Mesodermal cell (in vitro differentiated cells): ENCODE measurements at regions not wholly inside any gene's neighbourhood (a gene's known extent, or its start where the extent isn't known, plus 50 kb on each side); places are given as distances from the start of the nearest gene placed in this dataset.

Experiments
- H3K27ac ChIP-seq: 2 replicates; pipeline ENCODE4 v1.7.0; 2013; ENCODE audit warnings: mild to moderate bottlenecking, low read depth, low read length, moderate library complexity; ENCODE audit not compliant: severe bottlenecking
- H3K36me3 ChIP-seq: 2 replicates; pipeline ENCODE4 v1.7.1; 2013; ENCODE audit warnings: mild to moderate bottlenecking, low read length, moderate library complexity; ENCODE audit not compliant: control insufficient read depth, insufficient read depth
- H3K4me1 ChIP-seq: one replicate; pipeline ENCODE4 v1.7.1; 2013; ENCODE audit warnings: mild to moderate bottlenecking, low read length; ENCODE audit not compliant: insufficient read depth, control insufficient read depth, poor library complexity, severe bottlenecking
- H3K4me3 ChIP-seq: 2 replicates; pipeline ENCODE4 v1.7.0; 2013; ENCODE audit warnings: low read length, control low read depth, mild to moderate bottlenecking; ENCODE audit not compliant: insufficient read depth, poor library complexity, severe bottlenecking; ENCODE audit errors: extremely low read depth
- H3K9me3 ChIP-seq: 2 replicates; pipeline ENCODE4 v1.7.1; 2013; ENCODE audit warnings: mild to moderate bottlenecking, low read length, moderate library complexity; ENCODE audit not compliant: control insufficient read depth
- WGBS, 2 experiments: methylation state at CpG; one replicate each; pipeline ENCODE4 v1.1.5; 2013; ENCODE audit warnings: missing lambda C conversion rate in 2 of 2; ENCODE audit not compliant: insufficient coverage in 2 of 2; 5-methylcytosine and 5-hydroxymethylcytosine counted together

DNA sequence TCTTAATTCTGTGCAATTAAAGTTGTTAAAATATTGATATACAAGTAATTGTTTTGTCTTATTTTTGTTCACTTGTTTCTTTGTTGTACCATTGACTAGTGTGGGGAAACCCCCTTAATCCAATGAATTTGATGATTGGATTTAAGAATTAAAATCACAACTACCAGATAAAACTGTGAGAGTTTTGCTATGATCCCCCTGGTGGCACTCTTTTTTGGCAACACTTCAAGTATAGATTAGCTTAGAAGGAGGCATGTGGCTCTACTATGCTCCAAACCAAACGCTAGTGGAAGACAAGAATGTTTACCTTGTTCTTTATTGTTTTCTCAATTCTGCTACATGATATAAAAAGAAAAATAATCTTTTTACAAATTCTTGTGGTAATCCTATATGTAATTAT lies 477.8 kb upstream of the ETAA1 start:
- no peak overlapping the region for H3K4me3 ChIP-seq
- H3K36me3 ChIP-seq = no peaks in the 10 kb centered on the region
- H3K4me1 ChIP-seq = no peaks in the 10 kb centered on the region
- H3K27ac ChIP-seq = no peak overlapping the region
- H3K9me3 ChIP-seq = no peaks in the 10 kb centered on the region
- WGBS, 2 experiments = no CpG with 5 or more reads among the region's 1 CpG

DNA sequence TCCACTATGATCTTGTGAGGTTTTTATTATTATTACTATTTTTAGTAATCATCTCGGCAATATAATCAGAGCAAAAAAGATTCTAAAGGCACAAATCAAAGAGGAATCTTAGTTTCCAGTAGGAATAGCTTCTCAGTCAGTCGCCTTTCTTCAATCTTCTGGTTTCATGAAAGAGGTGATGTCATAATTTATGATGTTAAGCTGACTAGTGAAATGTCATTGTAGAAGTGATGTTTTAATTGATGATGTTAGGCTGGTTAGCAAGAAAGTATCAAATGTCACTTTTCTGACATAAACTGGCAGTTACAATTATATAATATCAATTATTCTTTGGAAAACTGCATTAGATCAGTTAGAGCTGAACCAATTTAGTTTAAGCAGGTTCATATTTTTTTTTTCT lies 476.7 kb upstream of the ETAA1 start:
- Histone ChIP-seq H3K4me1 (no peaks in the 10 kb centered on the region), H3K27ac (no peak overlapping the region), H3K9me3 (no peaks in the 10 kb centered on the region), H3K36me3 (no peaks in the 10 kb centered on the region), H3K4me3 (no peak overlapping the region)
- WGBS, 2 experiments = 100% methylated on average over 1 of the region's 2 CpGs

DNA sequence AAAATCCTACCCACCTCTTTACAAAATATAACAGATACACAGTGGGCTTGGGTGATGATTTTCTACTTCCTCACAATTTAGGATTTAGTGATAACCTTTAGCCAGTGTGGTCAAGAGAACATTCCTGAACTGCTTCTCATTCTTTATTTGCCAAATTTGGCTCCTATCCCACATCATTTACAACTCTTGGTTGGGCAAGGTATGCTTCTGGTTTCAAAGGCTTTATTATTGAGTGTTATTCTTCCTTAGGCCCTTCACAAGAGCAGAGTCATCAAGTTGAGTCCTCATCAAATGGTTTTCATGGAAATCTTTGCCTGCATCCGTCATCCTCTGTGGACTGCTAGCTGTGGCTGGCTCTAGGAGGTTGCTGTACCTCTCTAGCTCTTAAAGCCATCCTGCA lies 472.0 kb upstream of the ETAA1 start:
- WGBS, 2 experiments = 100% methylated on average over 1 of the region's 1 CpG; no CpG with 5 or more reads in 1 of the 2 experiments
- H3K36me3 ChIP-seq = no peaks in the 10 kb centered on the region
- H3K27ac ChIP-seq = no peak overlapping the region
- H3K9me3 ChIP-seq = no peaks in the 10 kb centered on the region
- no peak overlapping the region for H3K4me3 ChIP-seq
- no peaks in the 10 kb centered on the region for H3K4me1 ChIP-seq

DNA sequence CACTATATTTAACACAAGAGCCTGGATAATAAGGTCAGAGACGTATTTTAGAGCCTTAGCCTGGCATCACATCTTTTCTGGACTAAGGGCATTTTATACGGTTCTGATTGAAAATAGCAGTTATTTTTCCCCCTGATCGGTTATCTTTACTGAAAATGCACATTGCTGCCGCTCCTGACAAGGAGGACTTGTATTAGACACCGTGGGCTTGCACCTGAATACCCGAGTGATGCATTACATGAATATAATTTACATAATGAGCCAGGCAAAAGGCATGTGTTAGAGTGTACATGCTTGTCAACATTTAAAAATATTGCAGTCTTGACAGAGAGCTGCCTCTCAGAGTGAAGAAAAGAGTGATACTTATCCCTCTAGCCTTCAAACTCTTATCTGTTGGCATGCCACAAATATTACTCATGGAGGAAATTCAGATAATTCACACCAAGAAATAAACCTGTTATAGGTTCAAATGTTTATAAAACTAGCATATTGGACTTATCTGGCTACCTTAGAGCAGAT lies 470.5 kb upstream of the ETAA1 start:
- WGBS, 2 experiments = 84 to 98% methylated on average over 2 to 4 of the region's 6 CpGs
- no peak overlapping the region for H3K27ac ChIP-seq
- no peaks in the 10 kb centered on the region for H3K9me3 ChIP-seq
- no peaks in the 10 kb centered on the region for H3K4me1 ChIP-seq
- H3K4me3 ChIP-seq = no peak overlapping the region
- H3K36me3 ChIP-seq = no peaks in the 10 kb centered on the region

DNA sequence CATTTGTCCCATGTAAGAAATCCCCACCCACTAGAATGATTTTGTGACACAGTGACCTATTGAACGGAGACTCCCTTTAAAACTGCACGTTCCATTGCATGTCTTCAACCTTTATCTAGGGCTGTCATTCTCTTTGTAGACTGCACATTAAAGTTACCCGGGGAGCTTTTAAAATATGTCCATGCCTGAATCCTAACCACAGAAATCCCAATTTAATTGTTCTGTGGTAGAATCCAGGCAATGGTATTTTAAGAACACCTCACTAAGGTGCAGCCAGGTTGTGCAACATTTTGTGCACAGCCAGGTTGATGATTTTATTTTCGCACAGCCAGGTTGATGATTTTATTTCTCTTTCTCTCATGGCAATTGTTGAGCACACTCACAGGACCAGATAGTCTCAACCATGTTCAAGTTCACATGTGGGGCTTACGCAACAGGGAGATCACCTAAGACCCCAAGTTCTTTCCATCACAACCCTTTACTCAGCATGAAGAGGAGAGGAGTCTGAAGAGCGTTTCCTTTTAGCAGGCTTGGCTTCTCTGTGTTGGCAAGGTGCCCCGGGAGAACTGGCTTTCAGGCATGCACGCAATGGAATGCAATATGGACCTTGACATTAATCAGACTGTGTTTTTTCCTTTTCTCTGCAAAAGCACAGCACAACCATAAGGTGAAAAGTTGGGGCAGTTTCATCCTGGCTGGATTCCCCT lies 467.3 kb upstream of the ETAA1 start:
- WGBS, 2 experiments = 93 to 96% methylated on average over 3 of the region's 8 CpGs
- no peaks in the 10 kb centered on the region for H3K4me1 ChIP-seq
- H3K4me3 ChIP-seq = no peak overlapping the region
- no peaks in the 10 kb centered on the region for H3K36me3 ChIP-seq
- H3K9me3 ChIP-seq = no peaks in the 10 kb centered on the region
- no peak overlapping the region for H3K27ac ChIP-seq

DNA sequence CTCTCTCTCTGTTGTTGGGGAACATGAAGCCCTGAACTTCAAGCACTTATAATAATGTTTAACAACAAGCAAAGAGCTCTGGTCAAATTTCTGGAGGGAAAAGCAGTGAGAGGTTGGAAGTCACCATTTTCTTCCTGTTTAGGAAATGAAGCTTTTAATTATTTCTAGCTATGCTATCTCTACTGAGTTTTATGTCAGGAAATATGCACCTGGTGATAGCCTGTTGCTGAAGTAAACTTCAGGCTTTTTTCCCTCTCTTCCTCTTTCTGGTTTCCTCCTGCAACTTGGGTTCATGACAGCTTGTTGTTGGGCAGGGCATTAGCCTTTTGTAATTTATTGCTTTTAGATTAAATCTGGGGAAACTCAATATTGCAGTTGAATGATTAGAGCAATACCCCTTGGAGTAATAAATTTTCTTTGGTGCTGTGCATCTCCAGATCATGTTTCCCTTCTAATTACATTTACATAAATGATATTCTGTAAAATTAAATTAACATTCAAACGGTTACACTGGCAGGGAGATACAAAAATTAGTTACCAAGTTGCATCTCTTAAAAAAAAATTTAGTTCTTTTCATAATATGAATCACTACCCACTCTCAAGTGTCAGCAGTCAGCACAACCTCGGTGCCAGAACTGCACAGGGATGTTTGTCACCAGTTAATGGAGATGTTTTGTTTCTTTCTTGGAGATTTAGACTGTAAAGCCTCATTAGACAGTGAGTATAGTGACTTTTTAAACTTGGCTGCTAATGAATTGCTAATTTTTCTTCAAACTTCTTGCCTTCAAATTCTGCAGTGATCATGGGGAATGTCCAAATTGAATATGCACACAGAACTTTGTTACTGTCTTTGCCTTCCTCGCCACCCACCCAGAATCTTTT lies 466.6 kb upstream of the ETAA1 start:
- Histone ChIP-seq H3K4me3 (no peak overlapping the region), H3K27ac (no peak overlapping the region), H3K4me1 (no peaks in the 10 kb centered on the region), H3K9me3 (no peaks in the 10 kb centered on the region), H3K36me3 (no peaks in the 10 kb centered on the region)
- 89% methylated on average over 1 of the region's 3 CpGs; no CpG with 5 or more reads in 1 of the 2 experiments for WGBS, 2 experiments

DNA sequence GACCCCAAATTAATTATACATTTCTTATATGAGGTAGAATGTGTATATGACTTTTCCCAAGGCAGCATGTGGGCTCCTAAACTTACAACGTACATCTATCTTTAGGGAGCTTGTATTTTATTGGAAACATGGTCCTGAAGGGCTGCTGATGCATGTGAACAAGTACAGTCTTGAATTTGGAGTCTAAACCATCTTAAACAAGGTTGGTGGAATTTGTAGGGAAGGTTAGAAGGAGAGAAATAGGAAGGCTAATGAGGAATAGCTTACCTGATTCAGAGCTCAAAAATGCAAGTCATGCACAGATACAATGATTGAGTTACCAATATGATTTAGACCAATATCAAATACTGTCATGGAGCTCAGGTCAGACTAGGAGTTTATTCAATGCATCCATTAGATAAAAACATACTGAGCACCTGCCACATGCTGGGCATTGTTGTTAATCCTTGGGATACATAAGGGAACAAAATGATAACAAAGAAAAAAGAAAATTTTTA lies 458.6 kb upstream of the ETAA1 start:
- H3K9me3 ChIP-seq = no peaks in the 10 kb centered on the region
- 100% methylated on average over 1 of the region's 1 CpG; no CpG with 5 or more reads in 1 of the 2 experiments for WGBS, 2 experiments

DNA sequence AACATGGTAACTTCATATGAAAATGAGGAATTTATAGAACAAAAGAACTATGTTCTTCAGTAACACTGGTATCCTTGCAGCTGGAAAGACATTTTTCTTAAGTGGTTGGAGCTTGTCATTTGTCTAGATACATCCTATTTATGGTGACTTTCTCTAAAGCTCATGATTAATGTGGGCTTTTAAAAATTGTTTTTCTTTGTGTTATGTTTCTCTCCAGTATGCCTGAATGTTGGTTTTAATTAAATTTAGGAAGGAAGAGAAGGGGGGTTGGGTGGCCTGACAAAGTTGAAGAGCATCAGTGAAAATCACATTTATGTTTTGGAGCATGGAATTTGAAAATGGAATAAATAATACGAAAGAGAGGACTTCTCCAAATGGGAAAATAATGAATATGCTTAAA lies 457.1 kb upstream of the ETAA1 start:
- no peak overlapping the region for H3K4me3 ChIP-seq
- no peak overlapping the region for H3K27ac ChIP-seq
- H3K4me1 ChIP-seq = no peaks in the 10 kb centered on the region
- no peaks in the 10 kb centered on the region for H3K36me3 ChIP-seq
- WGBS, 2 experiments = 100% methylated on average over 1 of the region's 1 CpG; no CpG with 5 or more reads in 1 of the 2 experiments
- no peaks in the 10 kb centered on the region for H3K9me3 ChIP-seq

More for the DNA sequence above, 458.6 kb upstream of the ETAA1 start:
- Histone ChIP-seq H3K27ac (no peak overlapping the region), H3K4me1 (no peaks in the 10 kb centered on the region), H3K4me3 (no peak overlapping the region), H3K36me3 (no peaks in the 10 kb centered on the region)

DNA sequence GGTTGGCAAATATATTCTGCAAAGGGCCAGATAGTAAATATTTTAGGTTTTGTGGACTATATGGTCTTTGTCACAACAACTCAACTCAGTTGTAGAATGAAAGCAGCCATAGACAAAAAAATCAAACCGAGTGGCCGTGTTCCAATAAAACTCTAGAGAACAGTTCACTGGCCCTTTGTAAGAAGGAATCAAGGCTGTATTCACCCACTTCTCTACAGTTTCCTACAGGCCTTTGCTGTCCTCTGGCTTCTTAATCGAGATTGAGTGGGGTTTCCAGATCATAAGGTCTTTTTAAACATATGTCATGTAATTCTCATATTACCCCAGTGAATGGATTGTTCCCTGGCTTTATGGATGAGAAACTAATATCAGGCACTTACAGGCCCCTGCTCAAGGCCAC lies 448.9 kb upstream of the ETAA1 start:
- Histone ChIP-seq H3K36me3 (no peaks in the 10 kb centered on the region), H3K4me3 (no peak overlapping the region), H3K27ac (no peak overlapping the region), H3K9me3 (no peaks in the 10 kb centered on the region), H3K4me1 (no peaks in the 10 kb centered on the region)
- 83% methylated on average over 1 of the region's 3 CpGs; no CpG with 5 or more reads in 1 of the 2 experiments for WGBS, 2 experiments

DNA sequence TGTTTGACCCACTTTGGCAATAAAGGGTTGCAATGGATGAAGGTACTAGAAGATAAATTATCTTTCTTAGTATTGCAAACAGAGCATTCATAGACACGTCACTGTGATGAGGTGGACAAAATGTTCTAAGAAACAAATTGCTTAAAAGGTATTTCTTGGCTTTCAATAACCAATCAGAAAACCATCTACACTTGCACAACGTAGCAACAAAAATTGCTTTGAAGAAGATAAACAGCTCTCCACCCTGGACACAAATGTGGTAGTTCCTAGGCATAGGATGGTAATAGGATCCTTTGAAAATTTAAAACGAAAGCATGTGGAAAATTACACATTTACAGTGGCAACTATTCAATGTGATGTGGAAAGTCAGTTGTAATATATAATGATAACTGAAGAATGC lies 439.9 kb upstream of the ETAA1 start:
- no peaks in the 10 kb centered on the region for H3K9me3 ChIP-seq
- 100% methylated on average over 1 of the region's 3 CpGs for WGBS, 2 experiments
- H3K27ac ChIP-seq = no peak overlapping the region
- no peaks in the 10 kb centered on the region for H3K4me1 ChIP-seq
- no peak overlapping the region for H3K4me3 ChIP-seq
- H3K36me3 ChIP-seq = no peaks in the 10 kb centered on the region
